Stimulated activated CD8-positive, alpha-beta memory T cell treated with anti-CD3 and anti-CD28 coated beads, Interleukin-4, amount 100 ng/mL, for 48 hours (primary cell): ENCODE measurements at regions not wholly inside any gene's neighbourhood (a gene's known extent, or its start where the extent isn't known, plus 50 kb on each side); places are given as distances from the start of the nearest gene placed in this dataset.
"Not testable (repeated sequence)": the region's sequence is repeated elsewhere in the genome, so short reads cannot be mapped to it uniquely, and the experiment has no call there.

ENCODE experiments used
- DNase-seq: peaks from one replicate; pipeline ENCODE4 v3.0.0-alpha.2; 2020

DNA sequence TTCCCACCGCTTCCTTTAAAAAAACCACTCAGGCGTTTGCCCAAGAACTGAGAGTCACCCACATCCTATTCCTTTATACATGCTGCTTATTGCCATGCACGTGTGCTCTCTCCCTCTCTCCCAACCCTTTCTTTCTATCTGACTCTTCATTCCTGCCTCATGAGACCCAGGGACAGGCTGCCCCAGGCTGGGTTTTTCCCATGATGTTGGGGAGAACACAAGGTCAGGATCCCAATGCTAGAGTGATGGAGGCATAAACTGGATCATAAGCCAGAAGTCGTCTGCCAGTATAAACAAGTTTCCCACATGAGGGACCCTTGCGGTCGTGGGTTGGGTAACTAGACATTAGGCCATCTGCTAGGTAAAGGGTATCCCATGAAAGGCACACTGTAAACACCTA lies 64.9 kb downstream of the CD2 start:
- no peak for DNase-seq

DNA sequence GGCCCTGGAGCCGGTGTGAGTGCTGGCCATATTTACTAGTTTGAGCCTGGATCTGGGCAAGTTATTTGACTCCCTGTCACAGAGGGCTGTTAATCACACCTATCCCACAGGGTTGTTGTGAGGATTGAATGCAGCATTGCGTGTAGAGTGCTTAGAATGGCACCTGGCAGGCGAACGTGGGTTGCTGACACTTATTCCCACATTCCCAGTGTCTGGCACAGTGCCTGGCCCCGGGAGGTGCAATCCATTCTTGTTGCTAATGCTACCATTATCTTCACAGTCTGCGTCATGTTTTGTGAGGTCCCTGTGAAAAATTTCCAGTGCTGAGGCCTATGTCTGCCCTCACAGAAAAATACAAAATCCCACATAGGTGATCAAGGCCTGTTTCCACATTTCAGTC lies 66.1 kb downstream of the CD2 start:
- no peak for DNase-seq

DNA sequence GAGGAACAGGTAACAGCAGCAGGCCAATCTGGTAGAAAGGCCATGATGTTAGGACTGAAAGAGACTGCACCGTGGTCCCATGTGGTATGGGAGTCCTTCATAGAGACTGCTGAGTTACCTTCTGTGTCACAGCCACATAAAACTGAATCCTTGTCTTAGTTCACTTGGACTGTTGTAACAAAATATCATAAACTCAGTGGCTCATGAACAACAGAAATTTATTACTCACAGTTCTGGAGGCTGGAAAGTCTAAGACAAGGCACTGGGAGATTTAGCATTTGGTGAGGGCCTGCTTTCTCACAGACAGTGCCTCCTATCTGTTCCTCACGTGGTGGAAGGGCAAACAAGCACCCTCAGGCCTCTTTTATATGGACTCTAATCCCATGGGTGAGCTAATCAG lies 67.5 kb downstream of the CD2 start:
- DNase-seq, result no peak

DNA sequence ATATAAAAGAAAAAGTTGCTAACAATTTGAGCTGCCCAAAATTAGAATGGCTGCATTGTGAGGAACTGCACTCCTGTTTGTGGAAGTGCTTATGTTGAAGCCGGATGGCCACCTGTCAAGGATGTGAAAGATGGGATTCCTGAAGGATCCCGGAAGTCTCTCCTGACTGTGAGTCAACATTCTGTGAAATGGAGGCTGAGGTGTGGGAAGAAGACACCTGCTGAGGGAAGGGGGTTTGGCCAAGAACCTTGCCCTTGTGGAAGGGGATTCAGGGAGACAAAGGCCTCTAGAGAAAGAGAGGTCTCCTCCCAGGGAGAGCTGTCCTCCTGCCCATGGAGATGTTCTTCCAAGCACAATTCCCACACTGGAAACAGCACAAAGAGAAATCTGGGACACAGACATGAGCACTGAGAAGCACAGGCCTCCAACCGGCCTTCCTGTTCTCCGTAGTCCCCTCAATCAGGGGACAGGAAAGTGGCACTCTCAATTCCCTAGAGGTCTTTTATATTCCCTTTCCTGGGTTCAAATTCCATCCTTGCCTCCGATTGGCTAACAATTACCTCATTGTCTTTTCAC lies 70.5 kb downstream of the CD2 start:
- no peak for DNase-seq

DNA sequence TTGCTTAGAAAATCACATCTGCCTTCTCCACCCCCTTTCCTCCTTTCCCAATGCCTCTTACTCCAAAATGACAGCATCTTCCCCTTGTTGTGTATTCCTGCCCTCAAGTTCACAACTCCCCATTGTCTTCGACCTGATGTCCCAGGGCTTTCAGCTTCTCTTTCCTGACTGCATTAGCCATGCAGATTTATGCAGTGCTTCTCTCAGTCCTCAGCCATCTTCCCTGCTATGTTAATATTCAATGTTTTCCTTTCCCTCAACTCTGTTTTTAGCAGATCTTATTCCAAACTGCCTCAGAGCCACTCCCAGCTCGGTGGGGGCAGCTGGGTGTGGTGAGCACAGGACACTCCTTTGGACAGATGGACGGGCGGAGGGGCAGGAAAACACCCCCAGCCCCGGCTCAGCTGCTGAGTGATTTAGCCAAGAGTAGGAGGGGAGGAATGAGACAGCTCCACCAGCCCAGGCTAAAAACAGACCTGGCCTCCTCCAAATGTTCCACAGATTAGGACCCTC lies 71.0 kb downstream of the CD2 start:
- no peak for DNase-seq

DNA sequence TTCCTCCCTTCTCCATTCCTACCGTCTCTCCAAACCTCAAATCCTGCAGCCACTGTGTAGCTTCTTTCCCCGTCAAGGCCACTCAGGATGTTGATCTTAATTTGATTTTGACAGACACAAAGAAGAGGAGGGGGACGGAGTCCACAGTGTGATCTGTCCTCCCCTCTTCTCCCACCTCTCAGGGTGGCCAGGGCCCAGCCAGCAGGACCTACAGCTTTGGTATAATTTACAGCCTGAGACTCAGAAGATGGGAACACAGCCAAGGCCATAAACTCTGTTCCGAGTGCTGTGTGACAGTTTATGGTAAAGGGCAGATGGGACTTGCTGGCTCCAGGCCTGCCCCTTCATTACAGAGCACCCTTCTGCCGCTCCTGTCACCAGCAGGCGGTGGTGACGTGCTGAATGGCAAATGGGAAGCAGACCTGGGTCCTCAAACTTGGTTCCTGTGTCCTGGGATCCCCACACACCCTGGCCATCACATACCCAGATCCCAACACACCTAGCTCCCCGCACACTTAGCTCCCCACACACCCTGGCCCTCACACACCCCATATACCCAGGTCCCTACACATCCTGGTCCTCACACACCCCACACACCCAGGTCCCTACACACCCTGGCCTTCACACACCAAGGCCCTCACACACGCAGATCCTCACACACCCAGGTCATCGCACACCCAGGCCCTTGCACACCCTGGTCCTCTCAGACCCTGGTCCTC lies 71.6 kb downstream of the CD2 start:
- no peak for DNase-seq

DNA sequence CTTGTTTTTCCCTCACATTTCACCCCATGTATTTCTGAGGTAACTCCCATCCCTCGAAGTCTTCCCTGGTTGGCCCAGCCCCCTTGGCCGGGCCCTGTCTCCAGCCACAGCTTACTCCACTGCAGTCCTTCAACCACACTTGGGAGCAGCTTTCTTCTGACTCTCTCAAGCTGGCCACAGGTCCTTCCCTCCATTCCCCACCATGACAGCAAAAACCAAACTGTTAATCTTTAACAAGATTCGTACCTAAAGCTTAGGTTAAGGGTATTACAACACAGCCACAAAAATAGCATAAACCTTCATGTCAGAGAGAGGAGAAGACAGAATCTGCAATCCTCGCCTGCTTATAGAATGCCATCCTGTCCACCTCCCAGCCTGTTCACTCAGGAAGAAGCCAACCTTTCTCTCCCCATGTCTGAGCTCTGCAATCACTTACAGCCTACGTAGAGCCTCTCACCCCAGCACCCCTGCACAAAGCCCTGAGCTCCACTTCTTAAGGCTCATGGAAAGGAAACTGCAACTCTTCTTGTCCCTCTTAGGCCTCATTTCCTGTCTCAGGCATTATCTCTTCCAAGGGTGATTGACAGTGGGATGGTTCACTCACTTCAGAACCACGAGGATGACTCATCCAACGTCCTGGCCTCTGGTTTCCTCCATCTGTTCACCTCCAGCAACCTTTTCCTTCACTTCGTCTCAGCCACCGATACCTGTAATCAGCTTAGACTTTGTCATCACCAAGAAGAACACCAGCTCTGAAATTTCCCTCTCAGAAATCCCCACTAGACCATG lies 72.8 kb downstream of the CD2 start:
- DNase-seq, result peak; percentile 73

DNA sequence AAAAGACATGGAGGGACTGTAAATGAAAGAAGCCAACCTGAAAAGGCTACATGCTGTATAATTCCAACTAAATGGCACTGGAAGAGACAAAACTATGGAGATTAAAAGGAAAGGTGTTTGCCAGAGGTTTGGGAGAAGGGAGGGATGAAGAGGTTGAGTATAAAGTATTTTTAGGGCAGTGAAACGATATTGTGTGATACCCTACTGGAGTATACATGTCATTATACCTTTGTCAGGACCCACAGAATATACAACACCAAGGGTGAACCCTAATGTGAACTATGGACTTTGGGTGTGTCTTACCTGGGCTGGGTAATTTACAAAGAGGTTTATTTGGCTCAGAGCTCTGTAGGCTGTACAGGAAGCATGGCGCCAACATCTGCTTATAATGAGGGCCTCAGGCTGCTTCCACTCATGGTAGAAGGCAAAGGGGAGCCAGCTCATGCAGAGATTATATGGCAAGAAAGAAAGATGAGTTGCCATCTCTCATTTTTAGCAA lies 73.4 kb downstream of the CD2 start:
- DNase-seq, result no peak

DNA sequence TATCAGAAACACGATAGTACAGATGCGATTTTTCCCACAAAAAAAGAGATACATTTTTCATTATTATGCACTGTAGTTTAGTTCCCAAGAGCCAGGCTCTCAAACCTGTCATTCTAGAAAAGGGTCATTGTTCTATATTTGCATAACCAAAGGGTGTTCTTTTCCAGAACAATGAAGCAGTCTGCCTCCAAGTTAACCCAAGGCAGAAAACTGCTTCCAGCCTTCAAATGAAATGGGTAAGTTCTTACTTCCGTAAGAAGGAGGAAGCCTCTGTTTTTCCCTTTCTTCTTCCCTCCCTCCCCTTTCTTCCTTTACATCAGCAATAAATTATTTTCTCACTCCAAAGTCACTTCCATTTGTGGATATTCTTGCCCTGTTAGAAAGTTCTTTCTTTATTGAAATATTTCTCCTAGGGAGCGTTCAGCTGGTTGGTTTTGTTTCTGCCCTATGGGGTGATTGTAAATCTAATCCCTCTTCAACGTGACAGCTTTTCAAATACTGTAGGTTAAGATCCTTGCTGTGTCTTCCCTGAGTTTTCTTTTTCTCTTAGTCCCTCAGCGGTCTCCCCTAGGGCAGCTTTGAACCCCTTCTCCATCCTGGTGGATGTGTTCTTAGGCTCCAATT lies 77.3 kb upstream of the PTGFRN start:
- no peak for DNase-seq

DNA sequence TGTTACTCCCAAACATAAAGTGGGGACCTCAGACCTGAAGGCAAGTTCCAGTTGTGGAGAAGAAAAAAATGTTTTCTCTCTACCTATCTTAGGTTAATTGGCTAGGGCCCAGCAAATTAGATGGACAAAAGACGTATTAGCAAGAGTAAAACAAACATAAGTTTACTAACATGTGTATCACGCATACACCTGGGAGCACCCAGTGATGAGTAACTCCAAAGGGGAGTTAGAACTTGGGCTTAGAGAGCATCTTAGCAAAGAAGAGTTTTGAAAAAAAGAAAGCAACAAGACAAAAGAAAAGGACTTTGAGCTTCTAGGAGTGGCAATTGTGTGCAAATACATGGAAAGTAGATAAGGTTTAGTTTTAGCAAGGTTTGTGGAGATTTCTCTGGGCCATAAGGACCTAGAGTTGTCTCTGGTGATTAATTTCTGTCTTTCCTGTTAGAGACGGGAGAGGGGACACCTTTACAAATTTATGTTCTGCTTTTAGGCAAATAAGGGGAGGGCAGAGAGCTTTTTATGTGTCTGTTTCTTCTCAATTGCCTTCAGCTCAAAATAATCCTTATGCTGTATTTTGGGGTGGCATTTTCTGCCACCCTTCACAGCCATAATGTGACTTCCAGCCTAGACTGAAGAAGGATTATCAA lies 76.7 kb upstream of the PTGFRN start:
- no peak for DNase-seq

DNA sequence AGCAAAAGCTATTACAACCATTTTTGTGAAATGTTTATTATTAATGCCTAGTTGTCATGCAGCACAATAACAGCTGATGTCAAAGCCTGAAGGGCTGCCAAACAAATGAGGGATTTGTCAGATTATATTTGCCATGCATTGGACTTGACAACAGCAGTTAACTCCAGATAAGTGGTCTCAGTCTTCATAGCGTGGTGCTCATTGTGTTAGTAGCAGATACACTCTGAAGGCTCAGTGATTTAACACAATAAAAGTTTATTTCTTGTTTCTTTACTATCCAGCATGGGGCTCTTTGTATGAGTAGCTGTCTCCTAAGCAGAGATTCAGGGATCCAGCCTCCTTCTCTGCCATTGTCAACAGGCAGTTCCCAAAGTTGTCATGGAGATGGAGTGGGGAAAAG lies 76.0 kb upstream of the PTGFRN start:
- DNase-seq, result no peak

DNA sequence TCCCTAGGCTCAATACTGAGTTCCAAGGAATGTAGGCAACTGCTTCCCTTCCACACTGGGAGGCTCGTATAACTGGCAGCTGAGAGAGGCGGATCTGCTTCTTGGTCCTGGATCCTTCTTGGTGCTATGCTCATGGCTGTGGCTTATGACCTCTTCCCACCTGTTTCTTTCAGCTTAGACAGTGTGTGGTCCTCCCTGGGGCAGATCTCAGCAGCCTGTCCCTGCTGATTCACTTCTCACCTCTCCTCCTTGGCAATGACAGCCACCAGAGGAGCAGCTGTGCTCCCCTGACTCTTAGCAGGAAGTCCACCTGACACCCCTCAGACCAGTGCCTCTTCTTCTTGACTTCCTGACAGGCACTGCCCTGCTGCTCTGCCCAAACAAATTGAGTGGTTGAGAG lies 75.1 kb upstream of the PTGFRN start:
- no peak for DNase-seq

DNA sequence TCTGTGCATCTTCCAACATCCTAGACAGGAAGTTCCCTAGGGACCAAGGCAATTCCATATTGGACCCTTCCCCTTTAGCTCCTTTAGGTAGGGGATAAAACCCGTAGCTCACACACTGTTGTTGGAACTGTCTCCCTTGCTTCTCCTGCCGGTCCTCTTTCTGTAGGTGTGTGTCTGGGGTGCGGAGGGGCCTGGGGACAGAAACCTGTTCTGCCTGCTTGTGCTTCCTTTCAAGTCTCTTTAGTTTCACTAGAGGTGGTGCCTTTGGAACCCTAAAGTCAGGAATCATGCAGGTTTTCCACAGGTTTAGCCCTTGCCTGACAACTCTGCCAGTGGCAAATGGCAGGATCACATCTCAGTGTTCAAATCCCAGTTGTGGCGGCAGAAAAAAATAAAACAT lies 74.6 kb upstream of the PTGFRN start:
- DNase-seq, result no peak

DNA sequence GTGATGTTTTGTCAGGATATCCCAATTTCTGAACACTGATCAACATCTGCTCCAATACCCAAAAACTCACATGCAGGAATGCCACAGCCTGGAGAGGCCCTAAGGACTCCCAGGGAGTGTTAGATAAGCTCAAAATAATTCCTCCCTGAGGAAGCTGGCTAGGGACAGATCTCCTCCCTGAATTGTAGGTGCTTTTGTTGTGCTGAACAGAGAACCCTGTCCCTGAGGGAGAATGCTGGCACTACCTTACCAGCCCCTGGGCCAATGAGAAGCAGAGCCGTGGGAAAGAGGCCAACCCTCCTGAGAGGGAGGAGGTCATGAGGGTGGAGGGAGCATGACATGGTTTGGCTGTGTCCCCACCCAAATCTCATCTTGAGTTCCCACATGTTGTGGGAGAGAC lies 73.6 kb upstream of the PTGFRN start:
- no peak for DNase-seq

DNA sequence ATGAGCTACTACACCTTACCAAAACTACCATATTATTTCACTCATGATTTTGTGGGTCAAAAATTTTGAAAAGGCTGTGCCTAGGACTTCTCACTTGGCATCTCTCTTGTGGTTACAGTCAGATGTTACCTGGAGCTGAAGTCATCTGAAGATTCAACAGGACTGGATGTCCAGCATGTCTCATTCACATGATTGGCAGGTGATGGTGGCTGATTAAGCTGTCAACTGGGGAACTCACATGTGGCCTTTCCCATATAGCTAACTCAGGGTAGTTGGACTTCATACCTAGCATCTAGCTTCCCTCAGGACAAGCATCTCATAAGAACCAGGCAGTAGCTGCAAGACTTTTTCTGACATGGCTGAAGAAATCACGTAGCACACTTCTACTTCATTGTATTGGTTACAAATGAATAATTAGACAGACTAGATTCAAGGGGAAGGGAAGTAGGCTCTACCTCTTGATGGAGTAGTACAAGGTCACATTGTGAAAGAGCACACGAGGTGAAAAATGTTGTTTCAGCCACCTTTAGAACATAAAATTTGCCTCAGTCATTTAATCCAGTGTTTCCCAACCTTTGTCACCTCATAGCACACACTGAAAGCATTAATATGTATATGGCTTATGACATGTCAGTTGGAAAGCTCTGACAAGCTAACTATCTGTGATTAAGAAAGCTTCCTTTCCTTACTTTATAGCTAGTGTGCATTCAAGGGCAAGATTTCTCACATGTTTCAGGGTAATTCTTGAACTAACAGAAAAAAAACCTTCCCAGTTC lies 68.0 kb upstream of the PTGFRN start:
- DNase-seq, result no peak

DNA sequence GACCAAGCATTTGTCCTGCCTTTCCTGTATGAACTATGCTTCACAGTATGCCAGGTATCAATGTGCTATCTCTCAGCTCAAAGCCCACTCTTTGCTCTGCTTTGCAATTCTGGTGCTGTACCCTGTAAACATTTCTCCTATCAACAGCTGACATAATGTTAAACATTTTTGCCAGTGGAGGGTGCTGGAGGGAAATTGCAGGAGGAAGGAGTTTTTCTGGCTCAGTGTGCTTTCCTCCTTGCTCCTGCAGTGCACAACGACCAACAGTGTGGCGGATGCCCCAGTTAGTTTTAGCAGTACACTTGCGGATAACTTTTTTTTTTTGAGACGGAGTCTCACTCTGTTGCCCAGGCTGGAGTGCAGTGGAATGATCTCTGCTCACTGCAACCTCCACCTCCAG lies 67.1 kb upstream of the PTGFRN start:
- no peak for DNase-seq

DNA sequence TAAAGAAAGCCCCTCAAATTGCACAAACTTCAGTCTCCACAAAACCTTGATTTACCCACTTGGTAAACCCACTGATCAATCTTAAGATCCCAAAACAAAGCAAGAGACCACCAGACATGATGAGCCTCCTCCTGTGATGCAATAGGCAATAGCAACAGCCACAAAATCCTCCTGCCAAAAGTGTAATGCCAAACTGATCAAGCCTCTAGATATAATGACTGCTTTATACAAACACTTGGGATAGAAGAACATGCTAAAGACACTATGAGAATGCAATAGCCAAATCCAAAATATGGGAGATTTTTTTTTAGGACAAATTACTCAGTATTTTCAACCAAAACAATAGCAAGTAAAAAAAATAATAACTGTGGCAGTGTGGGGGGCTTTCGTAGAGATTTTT lies 64.9 kb upstream of the PTGFRN start:
- DNase-seq, result no peak

DNA sequence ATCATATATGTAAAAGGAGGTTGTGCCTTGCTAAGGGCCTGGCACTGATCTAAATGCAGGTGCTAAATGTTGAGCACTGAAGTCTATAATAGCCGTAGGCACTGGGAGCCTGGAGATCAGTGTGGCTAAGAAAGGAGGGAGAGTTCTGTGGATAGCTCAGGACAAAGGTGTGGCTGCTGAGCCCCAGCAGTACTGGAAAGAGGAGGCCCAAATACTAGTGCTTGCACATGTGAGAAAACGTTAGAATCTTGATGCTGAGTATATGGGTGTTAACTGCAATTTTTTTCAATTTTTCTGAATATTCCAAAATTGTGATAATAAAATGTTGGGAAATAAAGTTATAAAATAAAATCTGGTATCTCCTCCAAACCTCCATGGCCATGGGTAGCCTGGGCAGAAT lies 62.5 kb upstream of the PTGFRN start:
- no peak for DNase-seq

DNA sequence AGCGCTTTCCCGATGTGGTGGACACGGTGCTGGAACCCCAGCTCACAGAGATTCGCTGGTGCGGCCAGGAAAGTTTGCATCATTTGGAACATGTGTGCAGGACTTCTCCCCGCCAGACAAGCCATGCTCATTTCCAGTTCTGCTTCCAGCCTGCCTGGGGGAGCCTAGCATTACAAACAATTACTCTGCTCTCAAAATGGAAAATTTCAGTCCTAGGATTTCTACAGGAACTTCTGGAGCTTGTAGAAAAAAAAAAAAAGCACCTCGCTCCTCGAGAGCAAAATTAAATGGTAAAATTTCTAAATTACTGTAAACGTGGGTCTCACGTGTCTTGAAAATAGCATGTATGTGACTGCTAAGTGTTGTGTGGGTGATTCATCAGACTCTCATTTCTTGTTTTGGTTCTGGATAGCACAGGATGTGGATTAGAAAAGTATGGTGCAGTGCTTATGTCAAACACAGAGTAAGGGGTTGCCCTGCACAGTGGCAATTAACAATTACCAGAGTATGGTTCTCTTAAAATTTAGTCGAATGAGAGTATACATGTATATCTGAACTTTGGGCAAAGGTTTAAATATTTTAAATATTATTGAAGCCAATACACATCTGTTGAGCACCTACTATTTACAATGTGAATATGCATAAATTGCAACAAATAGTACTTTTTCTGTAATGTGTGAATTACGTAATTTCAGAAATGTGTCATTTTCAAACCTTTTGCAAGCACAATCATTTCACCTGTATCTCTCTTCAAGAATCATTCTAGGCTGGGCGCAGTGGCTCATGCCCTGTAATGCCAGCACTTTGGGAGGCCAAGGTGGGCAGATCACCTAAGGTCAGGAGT lies 61.8 kb upstream of the PTGFRN start:
- DNase-seq, result no peak

DNA sequence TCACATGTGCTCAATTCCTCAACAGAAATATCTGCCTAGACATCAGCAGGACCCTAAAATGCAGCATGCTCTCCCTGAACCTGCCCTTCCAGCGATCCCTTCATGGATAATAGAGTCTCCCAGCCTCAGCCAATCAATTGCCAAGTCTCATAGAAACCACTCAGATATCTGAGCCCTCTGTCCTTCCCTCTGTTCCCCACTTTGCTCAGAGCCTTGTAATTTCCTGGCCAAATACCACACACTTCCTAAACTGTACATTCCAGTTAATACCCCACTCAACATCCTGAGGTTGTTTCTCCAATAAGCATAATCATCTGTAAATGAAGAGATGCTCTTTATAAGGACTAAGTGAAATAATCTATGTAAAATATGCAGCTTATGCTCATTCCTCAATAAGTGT lies 59.3 kb upstream of the PTGFRN start:
- DNase-seq, result no peak

DNA sequence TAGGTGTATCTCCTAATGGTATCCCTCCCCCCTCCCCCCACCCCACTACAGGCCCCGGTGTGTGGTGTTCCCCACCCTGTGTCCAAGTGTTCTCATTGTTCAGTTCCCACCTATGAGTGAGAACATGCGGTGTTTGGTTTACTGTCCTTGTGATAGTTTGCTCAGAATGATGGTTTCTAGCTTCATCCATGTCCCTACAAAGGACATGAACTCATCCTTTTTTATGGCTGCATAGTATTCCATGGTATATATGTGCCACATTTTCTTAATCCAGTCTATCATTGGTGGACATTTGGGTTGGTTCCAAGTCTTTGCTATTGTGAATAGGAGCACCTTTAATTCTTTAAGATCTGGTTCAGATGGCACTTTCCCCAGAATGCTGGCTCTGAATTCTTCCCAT lies 58.5 kb upstream of the PTGFRN start:
- DNase-seq, result not testable (repeated sequence)
